SKM-1 (cell line): ENCODE measurements at regions not wholly inside any gene's neighbourhood (a gene's known extent, or its start where the extent isn't known, plus 50 kb on each side); places are given as distances from the start of the nearest gene placed in this dataset.
"Not testable (repeated sequence)": the region's sequence is repeated elsewhere in the genome, so short reads cannot be mapped to it uniquely, and the experiment has no call there.

Experiments used
- DNase-seq: peaks from one replicate; lab custom pipeline; 2025; ENCODE audit not compliant: unreplicated experiment; lab: John Stamatoyannopoulos, UW

DNA sequence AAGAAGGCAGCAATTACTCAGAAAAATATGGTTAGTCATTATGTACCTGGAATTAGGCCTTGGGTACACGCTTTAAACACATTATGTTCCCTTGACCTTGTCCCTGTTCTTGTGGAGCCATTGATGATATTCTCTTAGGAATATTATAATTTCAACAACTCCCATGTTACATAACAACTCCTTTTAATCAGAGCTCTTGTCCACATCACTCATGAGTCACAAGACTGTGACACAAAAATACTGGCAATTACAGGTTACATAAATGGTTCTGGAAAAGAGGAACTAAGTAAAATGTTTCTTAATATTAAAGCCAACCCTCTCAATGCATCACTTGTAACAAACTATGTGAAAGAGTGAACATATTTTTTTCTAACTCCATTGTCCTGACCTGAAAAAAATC lies 143.8 kb upstream of the PCLO start:
- DNase-seq, result peak; percentile 22

DNA sequence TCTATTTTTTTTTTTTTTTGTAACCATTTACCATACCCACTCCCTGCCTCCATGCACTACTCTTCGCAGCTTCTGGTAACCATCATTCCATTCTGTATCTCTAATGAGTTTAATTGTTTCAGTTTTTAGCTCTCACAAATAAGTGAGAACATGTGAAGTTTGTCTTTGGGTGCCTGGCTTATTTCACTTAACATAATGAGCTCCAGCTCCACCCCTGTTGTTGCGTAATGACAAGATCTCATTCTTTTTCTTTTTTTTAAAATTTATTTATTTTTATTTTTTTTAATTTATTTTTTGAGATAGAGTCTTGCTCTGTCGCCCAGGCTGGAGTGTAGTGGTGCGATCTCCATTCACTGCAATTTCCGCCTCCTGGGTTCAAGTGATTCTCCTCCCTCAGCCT lies 142.3 kb upstream of the PCLO start:
- DNase-seq, result no peak

DNA sequence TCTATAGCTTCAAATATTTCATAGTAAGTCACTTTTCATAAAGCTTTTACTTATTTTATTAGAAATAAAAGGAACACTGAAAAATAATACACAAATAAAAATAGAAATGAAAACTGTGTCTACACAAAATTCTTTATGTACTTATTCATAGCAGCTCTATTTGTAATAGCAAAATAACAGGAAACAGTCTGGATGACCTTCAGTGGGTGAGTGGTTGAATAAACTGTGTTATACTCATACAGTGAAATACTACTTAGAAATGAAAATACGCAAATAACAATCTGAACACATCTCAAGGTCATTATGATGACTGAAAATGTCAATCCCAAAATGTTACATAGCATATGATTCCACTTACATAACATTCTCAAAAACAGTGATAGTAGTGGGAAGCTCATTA lies 138.7 kb upstream of the PCLO start:
- no peak for DNase-seq

DNA sequence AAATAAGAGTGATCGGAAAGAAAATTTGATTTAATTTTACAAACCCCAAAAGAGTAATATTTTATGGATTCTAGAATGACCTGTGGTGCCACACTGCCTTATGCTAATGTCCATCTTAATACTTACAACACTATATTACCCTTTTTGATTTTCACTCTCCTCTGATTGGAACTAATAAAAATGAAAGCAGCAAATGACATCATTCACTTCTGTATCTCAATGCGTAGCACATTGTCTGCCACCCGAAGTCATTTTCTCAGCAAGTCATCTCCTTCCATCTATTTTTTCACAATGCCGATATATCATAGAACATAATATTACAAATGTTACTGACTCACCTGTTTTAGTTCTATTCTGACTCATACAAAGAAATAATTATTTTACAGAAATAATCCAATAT lies 127.5 kb upstream of the PCLO start:
- DNase-seq, result no peak

DNA sequence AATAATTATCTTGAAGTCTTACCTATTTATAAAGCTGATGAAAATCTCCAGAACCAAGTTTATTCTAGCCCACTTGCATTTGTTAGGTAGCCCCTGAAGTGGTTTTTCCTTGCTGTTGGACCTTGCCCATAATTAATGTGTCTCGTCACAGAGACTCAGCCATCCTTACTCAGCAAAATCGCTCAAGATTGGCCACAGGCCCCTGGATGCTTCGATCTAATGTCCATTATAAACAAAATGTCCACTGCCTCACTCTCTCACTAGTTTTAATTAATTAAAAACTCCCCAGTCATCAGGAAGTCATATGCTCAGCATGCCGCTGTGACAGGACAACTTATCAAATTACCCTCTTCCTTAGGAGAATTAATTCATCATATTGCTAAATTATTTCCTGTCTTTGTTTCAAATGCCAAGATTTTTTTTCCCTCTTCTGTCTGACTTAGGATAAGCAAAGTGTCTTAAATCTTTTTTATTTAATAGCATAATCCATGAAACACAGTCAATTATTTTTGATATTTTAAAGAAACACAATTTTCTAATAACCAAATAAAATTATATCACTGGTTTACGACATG lies 126.8 kb upstream of the PCLO start:
- no peak for DNase-seq

DNA sequence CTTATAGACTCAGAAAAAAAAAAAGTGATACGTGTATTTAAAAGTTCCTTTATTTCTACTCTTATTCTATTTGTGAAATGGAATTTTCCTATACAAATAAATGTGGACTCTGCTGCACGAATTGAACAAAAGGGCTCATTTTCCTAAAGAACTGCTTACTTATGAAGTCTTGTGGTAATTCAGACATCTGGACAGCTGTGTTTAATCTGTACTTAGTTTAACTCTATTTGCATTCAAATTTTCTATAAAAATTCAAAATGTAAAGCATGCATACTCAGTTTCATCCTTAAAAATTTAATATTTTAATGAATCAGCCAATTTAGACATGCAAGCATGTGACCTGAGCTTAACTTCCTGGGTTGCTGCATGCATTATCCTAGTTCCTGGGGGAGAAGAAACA lies 118.0 kb upstream of the PCLO start:
- no peak for DNase-seq

DNA sequence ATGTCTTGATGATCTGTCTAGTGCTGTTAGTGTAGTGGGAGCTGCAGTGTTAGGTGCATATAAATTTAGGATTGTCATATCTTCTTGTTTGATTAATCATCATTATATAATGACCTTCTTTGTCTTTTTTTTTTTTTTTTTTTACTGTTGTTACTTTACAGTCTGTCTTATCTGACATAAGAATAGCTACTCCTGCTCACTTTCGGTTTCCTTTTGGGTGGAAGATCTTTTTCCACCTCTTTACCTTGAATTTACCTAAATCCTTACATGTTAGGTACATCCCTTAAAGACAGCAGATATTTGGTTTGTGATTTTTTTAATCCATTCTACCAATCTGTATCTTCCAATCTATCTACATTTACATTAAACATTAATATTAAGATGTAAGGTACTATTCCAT lies 113.6 kb upstream of the PCLO start:
- no peak for DNase-seq

DNA sequence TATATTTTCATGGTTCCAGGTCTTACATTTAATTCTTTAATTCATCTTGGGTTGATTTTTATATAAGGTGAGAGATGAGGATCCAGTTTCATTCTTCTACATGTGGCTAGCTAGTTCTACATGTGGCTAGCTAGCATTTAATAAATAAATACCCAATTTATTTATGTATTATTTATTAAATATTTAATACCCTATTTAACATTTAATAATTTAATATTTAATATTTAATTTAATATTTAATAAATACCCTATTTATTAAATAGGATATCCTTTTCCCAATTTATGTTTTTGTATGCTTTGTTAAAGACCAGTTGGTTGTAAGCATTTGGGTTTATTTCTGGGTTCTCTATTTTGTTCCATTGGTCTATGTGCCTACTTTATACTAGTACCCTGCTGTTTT lies 111.0 kb upstream of the PCLO start:
- DNase-seq, result no peak

DNA sequence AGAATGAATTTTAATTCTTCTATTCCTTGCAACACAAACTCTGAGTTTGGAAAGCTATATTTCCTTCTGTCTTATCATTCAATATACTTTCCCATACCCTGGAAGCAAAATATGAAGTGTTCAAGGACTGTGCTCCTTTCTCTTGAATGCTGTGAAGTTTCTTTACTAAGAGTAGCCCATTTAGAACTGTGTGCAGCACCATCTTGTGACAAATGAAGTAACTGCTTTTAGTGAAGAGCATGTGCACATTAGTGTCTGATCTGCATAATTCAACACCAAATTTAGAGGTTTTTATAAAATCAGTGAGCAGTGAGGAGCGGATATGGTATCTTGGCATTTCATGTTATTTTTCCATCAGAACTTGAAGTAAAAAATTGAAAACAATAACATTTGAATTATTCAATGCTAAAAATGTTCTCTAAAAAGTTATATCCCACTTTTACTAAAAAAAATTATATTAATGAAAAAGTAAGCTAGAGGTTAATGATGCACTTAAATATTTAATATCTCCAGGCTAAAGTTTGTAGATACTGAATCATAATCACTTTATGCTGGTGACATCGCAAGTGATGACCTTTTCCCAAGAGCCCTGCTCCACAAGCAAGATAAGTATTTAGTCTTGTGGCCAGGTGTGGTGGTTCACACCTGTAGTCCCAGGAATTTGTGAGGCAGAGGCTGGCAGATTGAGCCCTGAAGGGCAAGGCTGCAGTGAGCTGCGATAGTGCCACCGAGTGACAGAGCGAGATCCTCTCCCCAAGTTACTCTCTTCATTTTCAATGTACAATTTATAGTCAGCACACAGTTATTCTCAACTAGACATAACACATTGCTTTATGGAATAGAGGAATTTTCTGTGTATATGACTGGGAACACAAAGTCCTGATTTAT lies 108.8 kb upstream of the PCLO start:
- DNase-seq, result no peak

DNA sequence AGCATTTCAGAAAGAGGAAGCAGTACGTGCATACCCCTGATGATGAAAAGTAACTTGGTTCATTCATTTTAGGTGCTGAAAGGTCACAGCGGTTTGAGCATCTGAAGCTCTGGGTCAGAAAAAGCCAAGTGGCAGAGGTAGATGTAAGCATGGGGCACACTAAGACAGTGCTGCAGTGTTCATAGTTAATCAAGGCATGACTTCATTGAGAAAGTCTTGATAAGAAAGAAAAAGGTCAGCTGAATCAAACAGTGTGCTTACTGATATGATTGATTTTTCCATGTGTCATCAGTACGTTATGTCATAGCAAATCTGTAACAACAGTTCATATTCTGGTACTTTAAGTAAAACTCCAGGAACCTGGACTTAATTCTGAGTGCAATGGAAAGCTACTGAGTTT lies 107.7 kb upstream of the PCLO start:
- no peak for DNase-seq

DNA sequence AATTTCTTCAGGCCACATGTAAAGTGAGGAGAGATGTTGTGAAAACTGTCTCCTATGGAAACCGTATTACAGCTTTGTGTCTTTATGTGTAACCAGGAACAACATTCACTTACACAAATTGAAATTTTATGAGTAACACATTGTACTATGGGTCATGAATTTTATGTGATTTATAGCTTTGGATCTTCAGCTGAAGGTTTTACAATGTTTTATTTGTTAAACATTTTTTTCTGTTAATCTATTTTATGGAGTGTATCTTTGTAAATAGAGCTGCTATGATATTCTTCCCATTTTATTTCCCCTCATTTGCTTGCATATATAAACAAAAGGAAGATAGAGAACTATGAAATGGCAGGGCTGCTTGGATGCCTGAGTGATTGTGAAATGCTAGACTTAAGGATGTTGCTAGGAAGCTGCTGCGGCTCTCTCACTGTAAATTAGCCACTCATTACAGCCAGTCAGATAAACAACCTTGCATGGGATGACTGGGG lies 104.5 kb upstream of the PCLO start:
- DNase-seq, result no peak

DNA sequence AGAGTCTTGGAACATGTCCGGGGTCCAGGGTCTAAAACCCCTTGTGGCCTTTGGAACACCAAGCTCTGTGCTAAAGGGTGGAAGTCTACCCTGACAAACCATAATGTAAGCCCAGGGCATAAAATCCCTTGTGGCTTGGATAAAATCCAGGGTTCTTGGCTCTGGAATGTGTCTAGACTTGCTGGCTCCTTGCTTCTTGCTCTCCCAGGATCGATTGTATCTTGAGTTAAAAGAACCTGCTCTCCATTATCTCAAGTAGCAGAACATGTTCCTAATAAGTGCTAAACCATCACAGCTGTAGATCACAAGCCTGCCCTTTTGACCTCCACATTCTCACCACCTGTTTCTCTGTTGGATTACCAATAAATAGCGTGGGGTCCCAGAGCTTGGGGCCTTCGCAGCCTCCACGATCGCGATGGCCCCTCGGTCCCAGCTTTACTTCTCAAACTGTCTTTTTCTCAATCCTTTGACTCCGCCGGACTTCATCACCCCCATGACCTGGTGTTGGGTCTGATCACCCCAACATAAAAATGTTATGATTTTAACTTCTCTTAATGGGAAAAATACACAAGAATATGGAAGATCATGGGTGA lies 100.9 kb upstream of the PCLO start:
- not testable (repeated sequence) for DNase-seq

DNA sequence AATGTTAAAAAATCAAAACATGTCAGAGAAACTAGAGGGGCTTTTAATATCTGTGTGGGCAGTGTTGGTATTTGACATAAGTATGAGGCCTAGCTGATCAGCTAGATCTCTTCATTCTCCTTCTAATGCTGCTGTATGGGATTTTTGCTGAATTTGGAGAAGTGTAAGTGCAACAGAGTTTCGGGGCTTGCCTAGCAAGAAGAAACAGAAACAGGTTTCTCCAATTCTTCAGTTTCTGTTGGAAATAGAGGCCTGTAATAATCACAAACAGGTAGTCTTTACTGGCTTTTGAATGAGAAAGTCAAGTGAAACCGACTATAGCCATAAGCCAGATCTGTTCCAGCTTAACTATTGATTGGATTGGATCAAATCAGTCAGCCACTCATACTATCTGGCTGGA lies 96.4 kb upstream of the PCLO start:
- no peak for DNase-seq

DNA sequence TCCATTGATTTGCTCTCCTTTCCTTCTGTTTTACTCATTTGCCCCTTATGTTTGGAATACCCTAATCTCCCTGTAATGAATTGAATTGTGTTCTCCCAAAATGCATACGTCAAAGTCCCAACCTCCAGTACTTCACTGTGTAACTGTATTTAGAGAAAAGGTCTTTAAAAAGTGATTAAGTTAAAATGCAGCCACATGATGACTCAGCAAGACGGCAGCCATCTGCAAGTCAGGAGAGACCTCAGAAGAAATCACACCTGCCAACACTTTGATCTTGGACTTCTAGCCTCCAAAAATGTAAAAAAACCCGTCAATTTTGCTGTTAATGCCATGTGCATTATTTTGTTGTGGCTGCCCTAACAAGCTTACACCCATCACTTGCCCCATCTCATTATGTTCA lies 85.3 kb upstream of the PCLO start:
- no peak for DNase-seq

DNA sequence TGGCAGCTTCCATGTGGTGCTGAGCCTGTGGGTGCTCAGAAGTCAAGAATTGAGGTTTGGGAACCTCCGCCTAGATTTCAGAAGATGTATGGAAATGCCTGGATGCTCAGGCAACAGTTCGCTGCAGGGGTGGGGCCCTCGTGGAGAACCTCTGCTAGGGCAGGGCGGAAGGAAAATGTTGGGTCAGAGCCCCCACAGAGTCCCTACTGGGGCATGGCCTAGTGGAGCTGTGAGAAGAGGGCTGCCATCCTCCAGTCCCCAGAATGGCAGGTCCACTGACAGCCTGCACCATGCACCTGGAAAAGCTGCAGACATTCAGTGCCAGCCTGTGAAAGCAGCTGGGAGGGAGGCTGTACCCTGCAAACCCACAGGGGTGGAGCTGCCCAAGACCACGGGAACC lies 56.5 kb upstream of the PCLO start:
- DNase-seq, result not testable (repeated sequence)

DNA sequence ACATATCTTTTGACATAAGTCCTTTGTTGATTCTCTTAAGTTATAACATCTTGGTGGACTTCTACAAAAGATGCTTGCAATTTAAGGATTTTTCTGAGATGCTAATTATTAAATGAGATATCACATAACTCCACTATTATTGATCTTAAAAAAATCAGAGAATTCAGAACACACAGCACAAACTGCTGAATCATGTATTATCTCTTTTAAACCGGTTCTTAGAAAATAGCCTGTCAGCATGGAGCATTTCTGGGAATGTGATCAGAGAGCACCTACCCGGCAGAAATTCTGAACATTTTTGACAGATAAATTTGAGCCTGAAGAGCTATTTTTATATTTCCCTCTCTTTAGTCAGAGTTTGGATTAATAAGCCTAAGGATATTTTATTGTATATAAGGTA lies 50.2 kb upstream of the PCLO start:
- DNase-seq, result no peak
